Karpas-422 (cell line): ENCODE measurements at regions not wholly inside any gene's neighbourhood (a gene's known extent, or its start where the extent isn't known, plus 50 kb on each side); places are given as distances from the start of the nearest gene placed in this dataset.

Source experiments
- DNase-seq: peaks from one replicate; pipeline ENCODE4 v3.0.0-alpha.2; 2015
- H2AFZ ChIP-seq: fragments of 200-600 bp; sonication (generic); 2 replicates; pipeline ENCODE4 v1.6.1; 2014; ENCODE audit warnings: antibody characterized with exemption, low read length, mixed read lengths
- H3K27ac ChIP-seq: fragments of 200-600 bp; sonication (generic); 2 replicates; pipeline ENCODE4 v1.5.1; 2014; ENCODE audit warnings: mild to moderate bottlenecking, low read length, moderate library complexity
- H3K27me3 ChIP-seq: fragments of 200-600 bp; sonication (generic); 2 replicates; pipeline ENCODE4 v1.6.1; 2014; ENCODE audit warnings: low read length, mixed read lengths
- H3K36me3 ChIP-seq: fragments of 200-600 bp; sonication (generic); 2 replicates; pipeline ENCODE4 v1.6.1; 2014; ENCODE audit warnings: low read length, mixed read lengths; ENCODE audit not compliant: insufficient read depth
- H3K4me1 ChIP-seq: fragments of 200-600 bp; sonication (generic); 2 replicates; pipeline ENCODE4 v1.6.1; 2014; ENCODE audit warnings: mild to moderate bottlenecking, low read length, mixed read lengths
- H3K4me2 ChIP-seq: fragments of 200-600 bp; sonication (generic); 2 replicates; pipeline ENCODE4 v1.6.1; 2014; ENCODE audit warnings: low read length, low read depth, mild to moderate bottlenecking; ENCODE audit not compliant: poor library complexity, severe bottlenecking
- H3K4me3 ChIP-seq: fragments of 200-600 bp; sonication (generic); 2 replicates; pipeline ENCODE4 v1.5.1; 2014; ENCODE audit warnings: mild to moderate bottlenecking, antibody characterized with exemption, low read length, mixed read lengths
- H3K79me2 ChIP-seq: fragments of 200-600 bp; sonication (generic); 2 replicates; pipeline ENCODE4 v1.6.1; 2014; ENCODE audit warnings: mild to moderate bottlenecking, low read length, mixed read lengths
- H3K9ac ChIP-seq: fragments of 200-600 bp; sonication (generic); 2 replicates; pipeline ENCODE4 v1.6.0; 2014; ENCODE audit warnings: low read length
- H3K9me2 ChIP-seq: fragments of 200-600 bp; sonication (generic), shearing (Covaris generic); replicated peaks from 2 replicates; pipeline ENCODE4 v1.6.0; 2014; ENCODE audit warnings: mild to moderate bottlenecking, low read length, moderate library complexity; ENCODE audit not compliant: insufficient read depth
- H3K9me3 ChIP-seq: fragments of 300-700, 200-600 bp; sonication (generic); 2 replicates; pipeline ENCODE4 v1.6.1; 2014; ENCODE audit warnings: low read length, mixed read lengths
- H4K20me1 ChIP-seq: fragments of 200-600 bp; sonication (generic); 2 replicates; pipeline ENCODE4 v1.6.1; 2014; ENCODE audit warnings: mild to moderate bottlenecking, antibody characterized with exemption, low read length, low read depth; ENCODE audit not compliant: insufficient read depth

GRCh38 chrX:68989865-68990606 lies 161.2 kb downstream of the EFNB1 start:
- DNase-seq: no peak
- Histone ChIP-seq H3K4me1 (no peaks in the 10 kb centered on the region), H3K36me3 (no peaks in the 10 kb centered on the region), H3K27ac (no peak overlapping the region), H3K79me2 (no peaks in the 10 kb centered on the region), H4K20me1 (no peaks in the 10 kb centered on the region), H2AFZ (no peak overlapping the region), H3K4me3 (no peak overlapping the region), H3K9me3 (no peaks in the 10 kb centered on the region), H3K9me2 (no peaks in the 10 kb centered on the region), H3K27me3 (no peaks in the 10 kb centered on the region), H3K9ac (no peak overlapping the region), H3K4me2 (no peak overlapping the region)

GRCh38 chrX:68989456-68989855 lies 160.6 kb downstream of the EFNB1 start:
- Histone ChIP-seq H4K20me1 (no peaks in the 10 kb centered on the region), H3K27me3 (no peaks in the 10 kb centered on the region)

GRCh38 chrX:68988865-68989264 lies 160.0 kb downstream of the EFNB1 start:
- Histone ChIP-seq H3K4me1 (no peaks in the 10 kb centered on the region), H3K27me3 (no peaks in the 10 kb centered on the region), H3K4me3 (no peak overlapping the region), H3K36me3 (no peaks in the 10 kb centered on the region), H3K27ac (no peak overlapping the region), H3K9me3 (no peaks in the 10 kb centered on the region), H3K79me2 (no peaks in the 10 kb centered on the region), H3K9ac (no peak overlapping the region), H4K20me1 (no peaks in the 10 kb centered on the region), H3K4me2 (no peak overlapping the region), H3K9me2 (no peaks in the 10 kb centered on the region), H2AFZ (no peak overlapping the region)
- DNase-seq: no peak

More at GRCh38 chrX:68989456-68989855, 160.6 kb downstream of the EFNB1 start:
- Histone ChIP-seq H3K4me1 (no peaks in the 10 kb centered on the region), H3K9me3 (no peaks in the 10 kb centered on the region), H3K4me2 (no peak overlapping the region), H3K27ac (no peak overlapping the region), H3K9me2 (no peaks in the 10 kb centered on the region), H3K9ac (no peak overlapping the region), H3K79me2 (no peaks in the 10 kb centered on the region), H3K4me3 (no peak overlapping the region), H2AFZ (no peak overlapping the region), H3K36me3 (no peaks in the 10 kb centered on the region)
- DNase-seq: no peak

- Histone ChIP-seq H3K9me3 (no peaks in the 10 kb centered on the region), H3K9me2 (no peaks in the 10 kb centered on the region), H3K36me3 (no peaks in the 10 kb centered on the region), H2AFZ (no peak overlapping the region), H3K4me2 (no peak overlapping the region), H3K4me3 (no peak overlapping the region), H4K20me1 (no peaks in the 10 kb centered on the region), H3K79me2 (no peaks in the 10 kb centered on the region), H3K27ac (no peak overlapping the region), H3K27me3 (no peaks in the 10 kb centered on the region), H3K4me1 (no peaks in the 10 kb centered on the region), H3K9ac (no peak overlapping the region)
- DNase-seq: no peak
These were observed 156.4 kb downstream of the EFNB1 start for GRCh38 chrX:68985135-68985755.

- Histone ChIP-seq H3K4me1 (no peaks in the 10 kb centered on the region), H3K36me3 (no peaks in the 10 kb centered on the region), H3K9ac (no peak overlapping the region), H3K9me2 (no peaks in the 10 kb centered on the region), H3K79me2 (no peaks in the 10 kb centered on the region), H4K20me1 (no peaks in the 10 kb centered on the region), H3K9me3 (no peaks in the 10 kb centered on the region), H3K27ac (no peak overlapping the region), H2AFZ (no peak overlapping the region), H3K4me3 (no peak overlapping the region), H3K4me2 (no peak overlapping the region), H3K27me3 (no peaks in the 10 kb centered on the region)
- DNase-seq: no peak
These were observed 154.4 kb downstream of the EFNB1 start for GRCh38 chrX:68983004-68983857.

GRCh38 chrX:68982476-68982875 lies 153.7 kb downstream of the EFNB1 start:
- no peaks in the 10 kb centered on the region for H3K79me2 ChIP-seq
- no peak overlapping the region for H3K4me3 ChIP-seq
- H3K27ac ChIP-seq: no peak overlapping the region
- DNase-seq: no peak
- no peaks in the 10 kb centered on the region for H4K20me1 ChIP-seq
- no peak overlapping the region for H3K9ac ChIP-seq
- H3K4me1 ChIP-seq: no peaks in the 10 kb centered on the region
- no peaks in the 10 kb centered on the region for H3K9me3 ChIP-seq
- no peak overlapping the region for H2AFZ ChIP-seq
- H3K9me2 ChIP-seq: no peaks in the 10 kb centered on the region
- no peak overlapping the region for H3K4me2 ChIP-seq
- no peaks in the 10 kb centered on the region for H3K36me3 ChIP-seq
- H3K27me3 ChIP-seq: no peaks in the 10 kb centered on the region

- Histone ChIP-seq H3K27ac (no peak overlapping the region), H4K20me1 (no peaks in the 10 kb centered on the region), H3K9ac (no peak overlapping the region), H3K4me1 (no peaks in the 10 kb centered on the region), H3K9me2 (no peaks in the 10 kb centered on the region), H2AFZ (no peak overlapping the region), H3K27me3 (no peaks in the 10 kb centered on the region), H3K4me2 (no peak overlapping the region), H3K79me2 (no peaks in the 10 kb centered on the region), H3K4me3 (no peak overlapping the region), H3K9me3 (no peaks in the 10 kb centered on the region), H3K36me3 (no peaks in the 10 kb centered on the region)
- DNase-seq: no peak
These were observed 152.2 kb downstream of the EFNB1 start for GRCh38 chrX:68980906-68981616.

- Histone ChIP-seq H3K36me3 (no peaks in the 10 kb centered on the region), H3K27me3 (no peaks in the 10 kb centered on the region), H3K79me2 (no peaks in the 10 kb centered on the region), H4K20me1 (no peaks in the 10 kb centered on the region), H3K27ac (no peak overlapping the region), H3K9me2 (no peaks in the 10 kb centered on the region), H3K9ac (no peak overlapping the region), H3K4me2 (no peak overlapping the region), H3K4me1 (no peaks in the 10 kb centered on the region), H2AFZ (no peak overlapping the region), H3K9me3 (no peaks in the 10 kb centered on the region), H3K4me3 (no peak overlapping the region)
- no peak for DNase-seq
These were observed 149.8 kb downstream of the EFNB1 start for GRCh38 chrX:68978655-68979054.
